IMR-90 (cell line): ENCODE measurements at regions not wholly inside any gene's neighbourhood (a gene's known extent, or its start where the extent isn't known, plus 50 kb on each side); places are given as distances from the start of the nearest gene placed in this dataset.

Experiments used
- ATAC-seq: fragments of 200-7000 bp; cut with Tn5 transposase; 2 replicates; pipeline ENCODE4 v1.9.1; 2020; ENCODE audit warnings: low read depth, mild to moderate bottlenecking, moderate library complexity
- BruUV-seq: library from RNA; stranded (reverse); fragments of 400-500 nt; replicated peaks from 2 replicates; lab custom pipeline; 2021; lab: Mats Ljungman, UMichigan
- CTCF ChIA-PET: fragments of 300-600 bp; formaldehyde crosslinking; extraction: SDS; loops from one replicate; lab custom pipeline; 2021; ENCODE audit warnings: antibody characterized with exemption; lab: Yijun Ruan, JAX
- POLR2A ChIA-PET: fragments of 300-600 bp; sonication (Branson Sonifier 250); formaldehyde crosslinking; loops from one replicate; lab custom pipeline; 2022; ENCODE audit warnings: antibody characterized with exemption; ENCODE audit not compliant: unreplicated experiment; lab: Charles Lee
- DNase-seq: peaks from one replicate; pipeline ENCODE4 v3.0.0; 2013
- H2AFZ ChIP-seq: replicated peaks from 2 replicates; pipeline ENCODE3; 2013; ENCODE audit warnings: low read length, mild to moderate bottlenecking; ENCODE audit not compliant: poor library complexity
- H2AK5ac ChIP-seq: 2 replicates; pipeline ENCODE4 v1.6.1; 2013; ENCODE audit warnings: low read depth, low read length, inconsistent platforms
- H2AK9ac ChIP-seq: replicated peaks from 2 replicates; pipeline ENCODE3; 2013; ENCODE audit warnings: mild to moderate bottlenecking, low read depth, low read length, moderate library complexity; ENCODE audit not compliant: poor library complexity
- H2BK120ac ChIP-seq: 2 replicates; pipeline ENCODE4 v1.6.1; 2013; ENCODE audit warnings: low read depth, low read length, inconsistent platforms
- H2BK15ac ChIP-seq: 3 replicates; pipeline ENCODE4 v1.6.1; 2013; ENCODE audit warnings: low read depth, low read length, inconsistent platforms
- H2BK20ac ChIP-seq: 2 replicates; pipeline ENCODE4 v1.6.1; 2013; ENCODE audit warnings: low read depth, mild to moderate bottlenecking, inconsistent platforms, low read length, moderate library complexity
- H2BK5ac ChIP-seq: 2 replicates; pipeline ENCODE4 v1.6.1; 2013; ENCODE audit warnings: mild to moderate bottlenecking, low read depth, low read length, inconsistent platforms; ENCODE audit not compliant: poor library complexity, severe bottlenecking
- H3K14ac ChIP-seq: replicated peaks from 2 replicates; pipeline ENCODE4 v1.6.1; 2013; ENCODE audit warnings: low read depth, low read length, inconsistent platforms
- H3K18ac ChIP-seq: 2 replicates; pipeline ENCODE4 v1.6.1; 2013; ENCODE audit warnings: low read depth, low read length, control low read depth
- H3K23ac ChIP-seq: 2 replicates; pipeline ENCODE4 v1.6.1; 2013; ENCODE audit warnings: low read depth, low read length, inconsistent platforms
- H3K27ac ChIP-seq: 2 replicates; pipeline ENCODE4 v1.5.1; 2013; ENCODE audit warnings: mild to moderate bottlenecking, control low read depth, low read length; ENCODE audit not compliant: insufficient read depth
- H3K27me3 ChIP-seq: 2 replicates; pipeline ENCODE4 v1.6.1; 2013; ENCODE audit warnings: low read length; ENCODE audit not compliant: control insufficient read depth, insufficient read depth
- H3K36me3 ChIP-seq: 2 replicates; pipeline ENCODE4 v1.6.1; 2013; ENCODE audit warnings: low read length, mixed read lengths; ENCODE audit not compliant: control insufficient read depth, insufficient read depth
- H3K4ac ChIP-seq: 2 replicates; pipeline ENCODE4 v1.6.1; 2013; ENCODE audit warnings: low read depth, low read length, inconsistent platforms
- H3K4me1 ChIP-seq: 2 replicates; pipeline ENCODE4 v1.6.1; 2013; ENCODE audit warnings: low read length, mixed read lengths; ENCODE audit not compliant: control insufficient read depth, insufficient read depth
- H3K4me2 ChIP-seq: 2 replicates; pipeline ENCODE4 v1.6.1; 2013; ENCODE audit warnings: low read depth, mild to moderate bottlenecking, control low read depth, low read length, moderate library complexity
- H3K4me3 ChIP-seq: 2 replicates; pipeline ENCODE4 v1.5.1; 2013; ENCODE audit warnings: low read depth, mild to moderate bottlenecking, control low read depth, low read length, moderate library complexity; ENCODE audit not compliant: insufficient read depth
- H3K56ac ChIP-seq: 2 replicates; pipeline ENCODE4 v1.6.1; 2013; ENCODE audit warnings: low read length, inconsistent platforms; ENCODE audit not compliant: insufficient read depth; ENCODE audit errors: extremely low read depth
- H3K79me1 ChIP-seq, 2 experiments: 2 replicates each; pipeline ENCODE4 v1.6.1; 2013; ENCODE audit warnings: low read length in 2 of 2, inconsistent platforms in 1 of 2, low read depth in 1 of 2
- H3K9ac ChIP-seq: 2 replicates; pipeline ENCODE4 v1.6.1; 2013; ENCODE audit warnings: low read depth, low read length, control low read depth
- H3K9me1 ChIP-seq: 2 replicates; pipeline ENCODE4 v1.6.1; 2013; ENCODE audit warnings: low read length, inconsistent platforms; ENCODE audit not compliant: insufficient read depth
- H3K9me3 ChIP-seq: 2 replicates; pipeline ENCODE4 v1.6.1; 2013; ENCODE audit warnings: low read length; ENCODE audit not compliant: control insufficient read depth, insufficient read depth
- H4K20me1 ChIP-seq: 2 replicates; pipeline ENCODE4 v1.6.1; 2013; ENCODE audit warnings: low read length, inconsistent platforms; ENCODE audit not compliant: insufficient read depth
- H4K5ac ChIP-seq: 2 replicates; pipeline ENCODE4 v1.6.1; 2013; ENCODE audit warnings: mild to moderate bottlenecking, low read depth, low read length, control low read depth
- H4K8ac ChIP-seq, 2 experiments: 2 replicates each; pipeline ENCODE4 v1.6.1; 2013; ENCODE audit warnings: low read depth in 2 of 2, low read length in 2 of 2, control low read depth in 1 of 2, inconsistent platforms in 1 of 2
- H4K91ac ChIP-seq: 2 replicates; pipeline ENCODE4 v1.6.1; 2013; ENCODE audit warnings: low read depth, low read length, inconsistent platforms; ENCODE audit not compliant: insufficient read depth
- CHD1 ChIP-seq: IDR thresholded peaks from 2 replicates; pipeline ENCODE4 v1.6.1; 2012; ENCODE audit warnings: low read depth, low read length, improper control_type of control experiment
- FOS ChIP-seq: fragments of 150-350 bp; IDR thresholded peaks from 2 replicates; pipeline ENCODE4 v1.6.1; 2016; ENCODE audit warnings: low read depth, low read length
- MAFK ChIP-seq: IDR thresholded peaks from 2 replicates; pipeline ENCODE4 v1.6.1; 2012; ENCODE audit warnings: low read depth, low read length, improper control_type of control experiment
- MAZ ChIP-seq: IDR thresholded peaks from 2 replicates; pipeline ENCODE4 v1.6.1; 2012; ENCODE audit warnings: low read depth, mild to moderate bottlenecking, low read length, improper control_type of control experiment, moderate library complexity, borderline replicate concordance
- MXI1 ChIP-seq: IDR thresholded peaks from 2 replicates; pipeline ENCODE4 v1.6.1; 2012; ENCODE audit warnings: low read depth, mild to moderate bottlenecking, low read length, moderate library complexity, borderline replicate concordance
- NFE2L2 ChIP-seq: fragments of 150-350 bp; IDR thresholded peaks from 2 replicates; pipeline ENCODE4 v1.6.1; 2016; ENCODE audit warnings: low read depth, mild to moderate bottlenecking, low read length
- POLR2A ChIP-seq: IDR thresholded peaks from 2 replicates; pipeline ENCODE4 v1.6.1; 2012; ENCODE audit warnings: mild to moderate bottlenecking, low read depth, low read length
- RAD21 ChIP-seq: IDR thresholded peaks from 2 replicates; pipeline ENCODE4 v1.6.1; 2012; ENCODE audit warnings: low read length, improper control_type of control experiment
- RCOR1 ChIP-seq: IDR thresholded peaks from 2 replicates; pipeline ENCODE4 v1.6.1; 2012; ENCODE audit warnings: mild to moderate bottlenecking, low read length, improper control_type of control experiment; ENCODE audit not compliant: insufficient replicate concordance
- RFX5 ChIP-seq: IDR thresholded peaks from 2 replicates; pipeline ENCODE4 v1.8.0; 2012; ENCODE audit warnings: low read depth, mild to moderate bottlenecking, low read length, moderate library complexity
- SMC3 ChIP-seq: fragments of 150-350 bp; IDR thresholded peaks from 2 replicates; pipeline ENCODE4 v1.6.1; 2016; ENCODE audit warnings: low read depth, mild to moderate bottlenecking, antibody characterized with exemption, low read length, moderate library complexity
- USF2 ChIP-seq: fragments of 150-350 bp; IDR thresholded peaks from 2 replicates; pipeline ENCODE4 v1.6.1; 2017; ENCODE audit warnings: mild to moderate bottlenecking, antibody characterized with exemption, low read length, low read depth
- WGBS, 2 experiments: methylation state at CpG; one replicate each; pipeline versions ENCODE4 v1.1.5 to v1.1.7; 2013; ENCODE audit warnings: missing lambda C conversion rate in 2 of 2; ENCODE audit not compliant: insufficient read length in 1 of 2; ENCODE audit errors: extremely low coverage in 2 of 2; 5-methylcytosine and 5-hydroxymethylcytosine counted together
- dilution Hi-C: fragments of 300-500 bp; cut with HindIII; formaldehyde crosslinking; loops from one replicate; pipeline ENCODE4 v1.14.3; 2018; ENCODE audit warnings: low sequenced_read_pairs; ENCODE audit not compliant: unreplicated experiment
- in situ Hi-C: fragments of 300-500 bp; cut with MboI; formaldehyde crosslinking; loops from 3 replicates; pipeline ENCODE4 v1.14.3; 2019; ENCODE audit warnings: low sequenced_read_pairs, inconsistent platforms, mixed read lengths
- intact Hi-C: fragments of 100-400 bp; cut with micrococcal nuclease; formaldehyde crosslinking; loops from 2 replicates; pipeline ENCODE4 v1.10.0; 2022

- intact Hi-C loops (loop anchor here (5.0 kb wide), 1 partner anchor 227 kb away; no protein-coding TSS in a partner anchor), in situ Hi-C loops (no loop called here)
- CTCF ChIA-PET = interaction anchor here (1.0 kb wide), 1 partner anchor 9 kb away, joined by 4 read pairs; no protein-coding TSS in a partner anchor
These were observed 97.4 kb upstream of the ITGA1 start for GRCh38 chr5:52690236-52690768.

More at GRCh38 chr5:52690236-52690768, 97.4 kb upstream of the ITGA1 start:
- Histone ChIP-seq H3K4me2 (no peak overlapping the region), H2BK120ac (peak overlapping the region; percentile 11; the same call in 1 of the 2 replicates), H3K14ac (no peak overlapping the region; the same call in 1 of the 2 replicates), H3K56ac (peak overlapping the region; percentile 34; the same call in 1 of the 2 replicates), H3K9me1 (no peaks in the 10 kb centered on the region), H2BK5ac (no peak overlapping the region), H4K5ac (no peak overlapping the region), H3K9ac (no peak overlapping the region), H2AK5ac (no peak overlapping the region; the same call in 1 of the 2 replicates), H4K8ac (no peak overlapping the region), H2BK20ac (peak overlapping the region; percentile 40; the same call in 1 of the 2 replicates), H3K36me3 (no peaks in the 10 kb centered on the region), H2AK9ac (no peak overlapping the region), H3K79me1 (no peaks in the 10 kb centered on the region), H3K4me3 (no peak overlapping the region), H3K27me3 (no peaks in the 10 kb centered on the region), H3K4ac (0 out of 2 replicates have a peak overlapping the region, but pooled peaks have one; percentile 19), H3K18ac (no peak overlapping the region), H3K23ac (peak overlapping the region; percentile 31; the same call in 1 of the 2 replicates), H2AFZ (no peak overlapping the region), H3K27ac (no peak overlapping the region), H3K4me1 (peaks cover 8% of the 10 kb centered on the region), H2BK15ac (0 out of 3 replicates have a peak overlapping the region, but pooled peaks have one; percentile 39), H4K20me1 (no peaks in the 10 kb centered on the region), H4K91ac (0 out of 2 replicates have a peak overlapping the region, but pooled peaks have one; percentile 2), H3K9me3 (no peaks in the 10 kb centered on the region)
- POLR2A ChIA-PET = interaction anchor here (0.6 kb wide), 1 partner anchor 420 kb away, joined by 4 read pairs; no protein-coding TSS in a partner anchor
- no TSS peak for BruUV-seq
- dilution Hi-C loops = no loop called here
- TF ChIP-seq MAZ = no peak
- TF ChIP-seq RFX5 = no peak
- TF ChIP-seq MAFK = no peak
- TF ChIP-seq FOS = no peak
- TF ChIP-seq CHD1 = no peak
- no peak for TF ChIP-seq NFE2L2
- TF ChIP-seq POLR2A = no peak
- TF ChIP-seq RCOR1 = no peak
- no peak for TF ChIP-seq MXI1
- TF ChIP-seq RAD21 = no peak
- TF ChIP-seq USF2 = no peak
- TF ChIP-seq SMC3 = no peak
- no CpG with 5 or more reads among the region's 2 CpGs for WGBS, 2 experiments
- ATAC-seq = no peak
- peak; percentile 65 for DNase-seq
